ENCODE measurements at regions not wholly inside any gene's neighbourhood (a gene's known extent, or its start where the extent isn't known, plus 50 kb on each side); places are given as distances from the start of the nearest gene placed in this dataset.
A peak's percentile ranks its signal among the peaks of the same experiment; 100 is the strongest.

DNA sequence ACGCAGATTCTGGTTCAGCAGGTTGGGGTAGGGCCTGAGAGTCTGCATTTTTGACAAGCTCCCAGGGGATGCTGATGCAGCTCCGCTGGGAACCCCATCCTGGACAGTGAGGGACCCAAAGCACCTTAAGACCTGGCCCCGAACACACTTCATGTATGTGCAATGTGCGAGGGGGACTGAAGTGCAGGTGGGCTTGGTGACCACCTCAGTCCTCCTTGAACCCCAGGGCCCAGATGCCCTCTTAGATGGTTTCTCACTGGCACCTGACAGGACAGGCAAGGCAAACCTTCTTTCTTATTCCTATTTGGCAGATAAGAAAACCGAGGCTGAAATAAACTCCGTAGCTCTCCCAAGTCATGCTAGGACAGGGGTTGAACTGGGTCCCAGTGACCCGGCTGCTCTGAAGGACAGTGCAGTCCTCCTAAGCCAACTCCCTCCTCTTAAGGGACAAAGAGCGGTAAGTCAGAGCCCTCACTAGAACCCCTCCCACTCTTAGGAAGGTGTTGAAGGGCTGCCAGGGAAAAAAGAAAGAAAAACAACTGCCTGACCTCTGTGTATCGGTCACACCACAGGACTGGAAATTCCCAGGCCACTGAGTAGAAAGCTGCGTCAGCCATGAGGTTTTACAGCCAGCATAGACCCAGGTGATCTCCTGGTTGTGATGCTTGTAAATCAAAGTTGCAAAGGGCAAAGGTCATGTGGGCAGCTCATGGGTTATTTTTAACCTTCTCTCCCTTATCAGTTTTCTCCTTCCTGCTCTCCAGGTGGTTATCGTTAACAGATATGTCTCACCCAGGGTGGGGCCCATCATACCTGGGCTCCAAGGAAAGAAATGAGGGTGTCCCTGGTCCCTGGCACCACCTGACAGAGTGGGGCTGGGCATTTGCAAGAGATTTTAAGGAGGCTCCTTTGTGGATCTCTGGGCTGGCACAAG lies 90.9 kb upstream of the SMNDC1 start:
- peak; percentile 69 for DNase-seq (ENCODE audit: extremely low read depth, low read depth)

DNA sequence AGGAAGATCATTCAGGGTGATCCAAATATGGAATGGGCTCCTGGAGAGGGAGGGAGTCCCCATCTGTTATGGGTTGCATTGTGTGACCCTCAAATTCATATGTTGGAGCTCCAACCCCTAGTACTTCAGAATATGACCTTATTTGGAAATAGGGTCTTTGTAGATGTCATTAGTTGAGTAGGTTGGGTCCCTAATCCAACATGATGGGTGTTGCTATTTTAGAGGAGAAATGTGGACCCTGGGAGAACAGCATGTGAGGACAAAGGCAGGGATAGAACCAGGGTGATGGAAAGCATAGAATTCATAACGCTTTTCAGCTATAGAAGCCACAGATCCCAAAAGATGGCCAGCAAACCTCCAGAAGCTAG lies 91.5 kb upstream of the SMNDC1 start:
- DNase-seq (ENCODE audit: extremely low read depth, low read depth) = no peak

- DNase-seq (ENCODE audit: extremely low read depth, low read depth) = no peak
Observed at GRCh38 chr10:110397856-110398255, 93.1 kb upstream of the SMNDC1 start.

GRCh38 chr10:110398419-110399105 lies 93.8 kb upstream of the SMNDC1 start:
- DNase-seq (ENCODE audit: extremely low read depth, low read depth) = peak; percentile 99

DNA sequence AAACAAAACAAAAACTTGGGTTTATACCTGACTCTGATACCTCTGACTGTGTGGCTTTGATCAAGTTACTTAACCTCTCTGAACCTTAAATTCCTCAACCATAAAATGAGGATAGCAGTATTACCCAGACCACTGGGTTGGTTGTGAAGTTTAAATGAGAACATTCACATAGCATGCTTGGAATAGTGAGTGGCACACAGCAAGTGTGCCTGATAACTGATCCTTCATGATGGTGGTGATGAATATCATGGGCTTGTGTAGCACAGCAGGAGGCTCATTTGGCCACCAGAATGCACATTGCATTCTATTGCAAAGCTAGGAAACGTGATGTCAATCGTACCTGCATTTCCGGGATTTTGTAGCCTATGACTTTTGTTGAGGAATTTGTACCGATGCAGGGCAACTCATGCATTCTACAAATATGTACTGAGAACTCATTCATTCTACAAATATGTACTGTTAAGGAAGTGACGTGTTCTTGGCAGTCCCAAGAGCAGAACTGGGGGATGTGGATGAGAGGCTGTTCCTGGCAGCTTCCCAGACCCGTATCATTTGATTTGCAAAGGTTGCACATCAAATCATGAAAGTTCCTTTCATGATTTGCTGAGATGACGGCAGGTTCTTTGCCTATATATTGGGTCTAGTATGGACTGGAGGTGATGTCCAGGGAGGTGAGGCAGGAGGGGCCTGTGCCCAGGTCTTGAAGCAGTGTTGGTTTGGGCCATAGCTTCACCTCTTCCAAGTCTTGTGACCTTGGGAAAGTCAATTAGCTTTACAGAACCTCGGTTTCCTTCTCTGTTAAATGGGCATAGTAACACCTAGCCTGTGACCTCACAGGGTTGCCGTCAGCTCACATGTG lies 94.6 kb upstream of the SMNDC1 start:
- peak; percentile 98 for DNase-seq (ENCODE audit: extremely low read depth, low read depth)

DNA sequence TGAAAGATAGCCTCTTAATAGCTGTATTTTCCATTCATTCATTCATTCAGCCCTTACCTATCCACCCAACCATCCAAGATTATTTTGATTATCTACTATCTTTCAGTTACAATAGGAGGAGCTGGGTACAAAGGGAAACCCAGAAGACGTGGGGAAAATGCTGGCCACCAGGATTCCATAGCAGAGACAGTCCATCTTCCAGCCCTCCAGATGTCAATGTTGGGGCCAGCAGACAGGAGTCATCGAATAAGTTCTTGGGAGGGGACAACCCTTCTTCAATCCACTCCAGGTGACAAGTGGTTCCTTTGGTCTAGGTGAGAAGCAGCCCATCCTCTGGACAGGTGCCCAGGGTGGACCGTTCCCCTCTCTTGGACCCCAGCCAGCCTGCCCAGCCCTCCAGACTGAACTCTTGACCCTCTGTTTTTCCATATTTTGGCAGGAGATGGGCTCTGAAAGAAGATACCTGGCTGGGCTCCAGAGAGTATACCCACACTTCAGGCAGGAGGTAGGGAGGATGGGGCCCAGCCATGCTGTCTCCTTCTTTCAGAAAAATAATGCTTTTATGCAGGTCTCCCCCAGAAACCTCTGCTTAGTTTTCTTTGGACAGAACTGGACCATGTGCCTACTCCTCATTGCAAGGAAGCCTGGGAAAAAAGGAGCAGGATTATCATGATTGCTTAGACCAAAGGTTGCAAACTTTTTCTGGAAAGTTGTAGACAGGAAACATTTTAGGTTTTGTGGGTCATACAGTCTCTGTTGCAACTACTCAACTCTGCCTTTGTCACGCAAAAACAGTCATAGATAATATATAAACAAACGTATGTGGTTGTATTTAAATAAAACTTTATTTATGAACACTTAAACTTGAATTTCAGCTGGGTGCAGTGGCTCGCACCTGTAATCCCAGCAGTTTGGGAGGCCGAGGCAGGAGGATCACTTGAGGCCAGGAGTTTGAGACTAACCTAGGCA lies 95.5 kb upstream of the SMNDC1 start:
- no peak for DNase-seq (ENCODE audit: extremely low read depth, low read depth)

DNA sequence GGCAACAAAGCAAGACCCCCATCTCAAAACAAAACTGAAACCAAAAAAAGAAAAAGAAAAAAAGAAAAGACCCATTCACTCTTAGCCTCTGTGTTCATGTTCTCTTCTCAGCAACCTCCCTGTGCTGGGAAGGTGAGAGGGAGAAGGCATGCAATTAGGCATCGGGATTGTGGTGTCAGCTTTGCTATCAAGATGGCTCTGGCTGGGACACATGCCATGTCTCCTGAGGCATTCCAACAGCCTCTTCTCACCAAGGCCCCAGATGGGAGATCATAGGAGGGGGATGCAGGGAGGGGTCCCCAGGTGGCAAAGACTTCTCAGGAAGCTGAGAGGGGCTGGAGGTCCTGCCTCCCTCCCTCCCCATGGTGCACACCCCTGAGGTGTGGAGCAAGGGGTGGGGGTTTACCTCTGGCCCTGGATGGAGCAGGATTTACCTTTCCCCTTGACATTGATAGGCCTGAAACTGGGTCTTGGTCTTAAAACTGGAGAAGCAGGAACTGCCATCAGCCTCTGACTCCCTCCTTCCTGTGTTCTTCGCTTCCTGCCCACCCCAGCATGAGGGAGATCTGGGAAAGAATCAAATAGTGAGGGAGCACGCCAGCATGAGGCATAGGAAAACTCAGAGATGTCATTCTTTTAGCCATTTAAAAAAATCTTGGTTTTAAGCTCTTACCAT lies 96.2 kb upstream of the DUSP5 start:
- DNase-seq (ENCODE audit: extremely low read depth, low read depth) = no peak

DNA sequence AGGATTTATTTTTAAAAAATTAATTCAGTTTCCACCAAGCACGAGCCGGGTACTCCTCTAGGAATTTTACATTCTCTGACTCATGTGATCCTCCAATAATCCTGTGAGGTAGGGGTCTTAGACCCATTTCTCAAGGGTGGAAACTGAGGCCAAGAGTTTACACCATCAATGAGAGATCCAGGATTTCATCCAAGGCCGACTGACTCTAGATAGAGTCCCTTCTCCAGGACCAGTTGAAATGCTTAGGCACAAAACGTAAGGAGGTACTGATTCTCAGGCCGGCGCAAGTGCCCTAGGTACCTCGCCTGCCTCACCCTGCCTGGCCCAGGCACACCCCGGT lies 95.7 kb upstream of the DUSP5 start:
- no peak for DNase-seq (ENCODE audit: extremely low read depth, low read depth)

DNA sequence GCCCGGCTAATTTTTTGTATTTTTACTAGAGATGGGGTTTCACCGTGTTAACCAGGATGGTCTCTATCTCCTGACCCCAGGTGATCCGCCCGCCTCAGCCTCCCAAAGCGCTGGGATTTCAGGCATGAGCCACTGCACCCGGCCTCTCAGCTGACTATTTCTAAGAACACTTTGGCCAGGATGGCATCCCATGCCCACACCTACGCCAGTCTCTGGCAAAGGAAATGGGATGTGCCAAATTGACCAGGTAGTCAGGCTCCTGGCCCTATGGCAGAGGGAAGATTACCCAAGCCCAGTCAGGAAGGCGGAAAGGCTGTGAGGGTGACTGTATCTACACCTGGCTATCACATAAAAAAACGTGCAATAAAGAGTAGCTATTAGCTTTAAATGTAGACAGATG lies 94.1 kb upstream of the DUSP5 start:
- DNase-seq (ENCODE audit: extremely low read depth, low read depth) = no peak

DNA sequence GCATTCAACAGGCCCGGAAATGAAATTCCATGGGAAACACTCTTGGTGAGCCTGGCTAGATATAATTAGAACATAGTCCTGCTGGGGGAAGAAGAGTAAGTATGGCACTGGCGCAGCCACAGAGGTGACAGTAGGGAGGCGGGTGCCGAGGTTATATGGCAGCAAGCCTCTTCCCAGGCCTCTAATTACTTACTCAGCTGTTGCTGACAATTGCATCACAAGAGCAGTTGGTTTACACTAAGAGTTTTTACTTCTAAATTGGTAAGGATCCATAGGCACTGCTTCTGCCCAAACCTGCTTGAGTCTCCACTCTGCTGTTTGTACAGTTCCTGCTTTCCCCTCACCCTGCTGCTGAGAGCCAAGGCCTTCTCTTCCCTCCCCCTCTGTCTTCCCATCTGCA lies 93.3 kb upstream of the DUSP5 start:
- DNase-seq (ENCODE audit: extremely low read depth, low read depth) = no peak

DNA sequence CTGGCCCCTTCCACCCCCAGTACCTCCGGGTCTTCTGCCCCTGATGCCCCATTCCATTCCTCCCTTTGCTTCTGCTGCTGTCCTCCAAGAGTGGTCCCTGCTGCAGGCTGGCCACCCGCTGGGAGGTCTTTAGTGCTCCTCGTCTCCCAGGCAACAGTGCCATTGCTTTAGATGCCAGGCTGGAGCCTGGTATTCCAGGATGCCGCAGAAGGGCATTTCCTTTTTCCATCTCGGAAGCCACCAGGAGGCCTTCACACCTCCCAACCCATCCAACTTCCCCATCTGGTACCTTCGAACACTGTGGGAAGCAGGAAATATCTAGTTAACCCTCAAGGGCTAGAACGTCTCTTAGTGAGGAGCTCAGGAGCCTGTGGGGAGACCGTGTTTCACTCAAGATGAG lies 92.9 kb upstream of the DUSP5 start:
- DNase-seq (ENCODE audit: extremely low read depth, low read depth) = no peak

- DNase-seq (ENCODE audit: extremely low read depth, low read depth) = no peak
Observed at GRCh38 chr10:110405380-110405779, 92.3 kb upstream of the DUSP5 start.

DNA sequence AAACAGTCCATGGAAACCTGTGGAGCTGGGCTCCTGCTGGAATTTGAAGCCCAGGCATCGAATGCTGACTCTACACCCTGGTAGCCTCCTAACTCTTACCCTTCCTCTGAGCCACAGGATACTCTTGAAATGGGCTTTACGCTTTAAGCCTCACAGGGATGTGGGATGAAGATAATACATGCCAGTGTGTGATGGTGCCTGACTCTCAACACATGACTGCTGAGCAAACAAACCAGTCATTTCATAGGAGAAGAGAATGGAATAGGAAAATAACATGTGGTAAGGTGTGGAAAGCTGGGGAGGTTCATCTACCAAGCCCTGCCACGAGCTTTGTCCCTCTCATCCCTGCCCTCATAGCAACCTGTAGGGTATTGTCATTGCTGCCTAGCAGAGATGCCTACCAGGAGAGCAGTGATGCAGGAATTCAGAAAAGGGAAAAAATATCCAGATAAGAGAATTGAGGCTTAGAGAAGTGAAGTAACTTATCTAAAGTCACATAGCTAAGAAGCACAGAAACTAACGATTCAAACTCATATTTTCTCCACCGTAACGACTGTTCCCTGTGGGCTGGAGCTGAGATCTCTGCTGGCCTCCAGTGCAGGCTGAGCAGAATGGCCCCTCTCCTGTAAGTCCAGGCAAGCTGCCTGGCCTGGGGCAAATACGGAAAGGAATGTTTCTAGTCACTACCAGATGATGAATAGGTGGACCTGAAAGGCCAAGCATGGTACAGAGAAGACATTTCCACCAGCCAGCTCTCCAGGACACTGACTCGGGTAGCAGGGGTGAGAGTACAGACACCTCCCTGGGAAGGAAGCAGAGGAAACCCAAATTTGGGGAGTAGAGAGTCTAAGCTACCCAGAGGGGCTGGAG lies 90.2 kb upstream of the DUSP5 start:
- DNase-seq (ENCODE audit: extremely low read depth, low read depth) = no peak

- DNase-seq (ENCODE audit: extremely low read depth, low read depth) = peak; percentile 82
Observed at GRCh38 chr10:110408203-110408871, 89.4 kb upstream of the DUSP5 start.

GRCh38 chr10:110408943-110409342 lies 88.8 kb upstream of the DUSP5 start:
- no peak for DNase-seq (ENCODE audit: extremely low read depth, low read depth)

DNA sequence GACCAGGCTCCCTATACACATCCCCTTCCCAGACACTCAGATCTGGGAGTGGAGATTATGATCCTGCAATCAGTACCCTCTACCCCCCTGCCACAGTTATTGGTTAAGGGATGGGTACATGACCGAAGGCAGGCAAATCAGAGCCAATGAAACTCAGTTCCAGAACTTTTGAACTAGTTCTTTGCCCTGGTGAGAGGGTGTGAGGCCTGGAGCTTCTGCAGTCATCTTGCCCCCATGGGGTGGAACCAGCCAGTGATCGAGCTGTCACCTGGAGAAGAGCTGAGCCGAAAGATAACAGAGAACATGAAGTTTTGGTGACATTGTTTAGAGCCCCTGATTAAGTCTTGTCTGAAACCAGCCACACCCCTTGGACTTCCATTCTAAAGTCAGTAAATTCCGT lies 88.2 kb upstream of the DUSP5 start:
- DNase-seq (ENCODE audit: extremely low read depth, low read depth) = no peak

DNA sequence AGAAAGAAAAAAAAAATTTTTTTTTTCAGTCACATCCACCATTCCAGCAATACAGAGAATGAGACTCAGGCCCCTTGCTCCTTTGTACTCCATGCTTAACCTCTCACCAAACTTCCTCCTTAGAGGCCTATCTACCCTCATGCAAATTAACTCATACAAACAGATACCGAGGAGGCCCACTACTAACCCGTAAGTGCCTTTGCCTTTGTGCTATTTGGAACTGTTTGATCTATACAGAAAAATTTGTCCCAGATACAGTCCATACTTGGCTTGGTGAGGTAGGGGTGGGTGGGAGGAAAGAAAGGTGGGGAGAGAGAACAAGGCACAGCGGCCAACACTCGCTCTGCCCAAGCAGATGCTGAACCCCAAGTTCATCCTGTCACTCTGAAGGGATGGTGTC lies 87.8 kb upstream of the DUSP5 start:
- no peak for DNase-seq (ENCODE audit: extremely low read depth, low read depth)
